SHP77 (cell line): ENCODE measurements at regions not wholly inside any gene's neighbourhood (a gene's known extent, or its start where the extent isn't known, plus 50 kb on each side); places are given as distances from the start of the nearest gene placed in this dataset.
"Not testable (repeated sequence)": the region's sequence is repeated elsewhere in the genome, so short reads cannot be mapped to it uniquely, and the experiment has no call there.

Experiments
- DNase-seq, 2 experiments: peaks; one replicate each; lab custom pipeline; 2025; lab: John Stamatoyannopoulos, UW

DNA sequence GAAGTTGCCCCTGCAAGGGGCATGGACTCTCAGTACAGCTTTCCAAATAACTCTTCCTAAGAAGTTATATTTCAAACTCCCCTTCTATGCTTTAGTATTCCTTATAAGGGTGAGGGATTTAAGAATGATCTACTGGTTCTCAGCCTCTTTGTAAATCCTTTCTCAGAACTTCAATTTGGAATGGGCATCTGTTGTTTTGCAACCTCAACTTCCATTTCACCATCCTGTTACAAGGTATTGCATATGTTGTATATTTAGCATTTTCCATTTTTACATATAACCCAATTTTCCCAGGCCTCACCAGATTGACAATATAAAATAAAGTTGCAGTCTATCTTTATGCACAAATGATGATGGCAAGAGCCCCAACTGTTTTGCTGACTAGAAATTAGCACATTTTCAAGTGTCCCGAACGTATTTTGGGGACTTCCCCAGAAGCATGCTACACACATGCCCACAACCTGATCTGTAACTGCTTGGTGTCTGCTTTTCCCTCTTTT, 154.9 kb upstream of the CARMIL1 start:
- no peak for DNase-seq

DNA sequence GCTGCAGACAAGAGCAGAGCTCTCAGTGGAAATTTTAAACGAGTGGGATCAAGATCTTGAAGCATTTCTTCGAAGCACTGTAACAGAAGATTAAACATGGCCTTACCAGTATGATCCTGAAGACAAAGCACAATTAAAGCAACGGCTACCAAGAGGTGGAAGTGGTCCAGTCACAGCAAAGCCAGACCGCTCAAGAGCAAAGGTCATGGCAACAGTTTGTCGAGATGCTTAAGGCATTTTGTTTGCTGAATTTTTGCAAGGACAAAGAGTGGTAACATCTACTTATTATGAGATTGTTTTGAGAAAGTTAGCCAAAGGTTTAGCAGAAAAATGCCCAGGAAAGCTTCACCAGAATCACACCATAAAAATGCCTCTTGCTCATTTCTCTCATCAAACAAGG, 153.4 kb upstream of the CARMIL1 start:
- DNase-seq, result no peak

DNA sequence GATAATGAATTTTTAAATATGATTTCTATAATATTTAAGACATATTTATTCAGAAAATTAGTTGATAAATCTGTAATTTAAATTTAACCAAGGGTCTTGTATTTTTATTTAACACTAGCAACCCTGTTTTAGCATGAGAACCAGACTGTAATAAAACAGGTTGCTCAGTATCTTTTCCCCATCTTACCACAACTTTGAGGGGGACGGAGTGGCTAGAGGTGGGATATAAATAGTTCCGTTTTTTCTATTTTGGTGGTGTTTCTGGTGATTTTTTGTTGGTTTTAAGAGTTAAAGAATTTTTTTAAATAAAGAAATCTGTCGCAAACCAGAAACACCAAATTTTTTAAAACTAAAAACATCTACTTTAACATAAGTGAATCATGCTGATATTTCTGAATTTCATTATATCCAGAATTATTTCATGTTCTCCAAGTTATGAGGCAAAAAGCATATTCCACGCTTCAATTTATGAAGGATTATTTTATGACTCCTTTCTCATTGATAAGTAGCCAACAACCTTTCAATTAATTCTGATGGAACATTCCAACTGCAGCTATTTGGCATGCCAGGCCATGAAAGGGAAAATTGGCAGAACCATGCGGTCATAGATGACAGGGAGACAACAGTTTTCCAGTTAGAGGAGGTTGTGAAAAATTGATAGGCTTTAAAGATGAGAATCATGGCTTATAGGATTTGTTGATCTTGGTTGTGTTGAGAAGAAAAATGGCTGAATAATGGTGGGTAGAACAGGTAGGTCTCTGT, 151.9 kb upstream of the CARMIL1 start:
- no peak for DNase-seq

DNA sequence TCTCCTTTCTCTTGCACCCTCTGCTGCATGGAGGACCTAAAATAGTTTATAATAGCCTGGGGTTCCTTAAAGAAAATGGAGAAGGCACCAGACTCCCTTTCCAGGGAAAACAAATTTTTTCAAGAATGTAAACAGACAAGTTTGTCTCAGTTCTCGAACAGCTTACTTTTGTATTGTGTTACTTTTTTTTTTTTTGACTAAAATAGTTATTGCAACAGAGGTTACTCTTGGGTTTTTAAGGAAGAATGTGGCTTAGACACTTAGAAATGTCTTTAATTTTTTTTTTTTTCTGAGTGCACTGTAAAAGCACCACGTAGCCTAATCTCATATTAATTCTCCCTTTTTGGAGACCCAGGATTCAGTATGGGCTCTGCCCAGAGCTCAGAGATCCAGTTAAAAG, 148.7 kb upstream of the CARMIL1 start:
- DNase-seq, result no peak

DNA sequence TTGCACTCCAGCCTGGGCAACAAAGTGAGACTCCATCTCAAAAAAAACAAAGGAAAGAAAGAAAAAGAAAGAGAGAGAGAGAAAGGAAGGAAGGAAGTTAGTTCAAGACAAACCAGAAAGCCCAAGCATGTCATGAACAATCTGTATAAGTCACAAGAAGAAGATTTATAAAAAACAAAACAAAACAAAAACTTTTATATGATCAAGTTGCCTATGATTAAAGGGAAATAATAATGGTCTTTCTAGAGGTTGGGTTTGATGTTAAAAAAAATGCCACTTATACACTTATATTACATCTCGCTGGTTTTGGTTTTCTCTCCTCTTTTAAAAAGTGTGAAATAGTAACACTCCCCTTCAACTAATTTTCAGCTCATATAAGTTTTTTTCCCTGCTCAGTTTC, 146.2 kb upstream of the CARMIL1 start:
- DNase-seq, result no peak

DNA sequence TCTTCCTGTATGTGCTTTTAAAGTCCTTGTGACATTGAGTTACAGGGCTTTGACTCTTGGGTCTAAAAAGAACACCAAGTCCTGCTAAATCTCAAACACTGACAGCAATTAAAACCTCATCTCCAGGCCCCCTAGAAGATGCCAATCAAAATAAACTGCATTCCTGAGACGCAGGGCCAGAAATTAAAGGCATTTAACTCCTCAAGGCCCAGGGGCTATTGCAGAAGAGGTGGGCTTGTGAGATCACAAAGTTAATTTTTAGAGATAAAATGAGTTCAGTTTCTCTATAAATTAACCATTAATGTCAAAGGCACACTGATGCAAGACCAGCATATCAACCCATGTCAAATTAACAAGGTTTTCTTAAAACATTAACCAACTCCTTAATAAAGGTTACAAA, 145.6 kb upstream of the CARMIL1 start:
- DNase-seq, result no peak

- no peak for DNase-seq
Measured at GRCh38 chr6:25136854-25137253, 142.3 kb upstream of the CARMIL1 start.

DNA sequence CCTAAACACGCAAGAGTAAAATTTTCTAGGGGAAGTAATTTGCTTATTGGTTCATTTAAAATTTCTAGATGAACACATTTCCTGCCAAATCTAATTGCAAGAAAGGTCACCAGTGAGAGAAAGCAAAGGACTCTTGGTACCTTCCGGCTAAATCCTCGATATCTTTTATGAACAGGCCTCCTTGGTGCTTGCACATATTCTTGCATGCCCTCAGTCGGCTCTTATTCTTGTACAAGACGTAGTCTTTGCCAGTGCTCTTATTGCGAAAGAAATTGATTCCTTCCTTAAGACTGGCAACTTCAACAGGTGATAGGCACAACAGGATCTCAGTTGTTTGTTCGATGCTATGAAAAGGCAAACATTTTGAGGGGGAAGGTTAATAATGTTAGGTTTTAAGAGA, 141.7 kb upstream of the CARMIL1 start:
- no peak for DNase-seq

GRCh38 chr6:25137916-25138232, 141.3 kb upstream of the CARMIL1 start:
- peak in 1 of 2 experiments; percentile 16 for DNase-seq

DNA sequence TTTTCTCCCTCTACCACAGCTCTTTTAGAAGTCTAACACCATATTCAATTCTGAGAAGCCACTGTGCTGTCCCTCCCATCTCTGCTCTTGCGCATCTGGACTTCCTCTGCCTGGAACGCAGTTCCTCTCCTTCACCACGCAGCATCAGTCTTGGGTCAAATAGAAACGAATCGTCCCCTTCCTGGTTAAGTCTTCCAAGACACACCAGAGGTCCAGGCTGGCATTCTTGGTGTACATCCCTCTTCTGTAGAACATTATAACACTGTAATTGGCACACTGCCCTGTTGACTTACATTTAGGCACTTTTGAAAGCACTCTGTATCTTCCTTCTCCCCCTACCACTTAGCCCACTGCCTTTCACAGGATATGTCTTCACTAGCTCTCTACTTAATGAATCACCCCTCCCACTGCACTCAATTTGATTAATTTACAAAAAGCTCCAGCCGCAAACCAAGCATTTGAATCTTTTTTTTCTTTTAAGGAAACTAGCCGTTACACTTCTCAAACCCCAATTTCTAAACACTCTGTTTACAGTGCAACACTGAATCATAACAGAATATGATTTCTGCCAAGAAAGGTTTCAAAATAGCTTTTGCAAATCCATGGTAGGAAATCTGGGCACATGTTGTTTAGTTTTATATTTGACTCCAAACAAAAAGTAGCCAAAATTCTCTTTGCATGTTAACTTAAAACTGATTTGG, 140.8 kb upstream of the CARMIL1 start:
- DNase-seq, result peak; percentile 19 to 37

GRCh38 chr6:25138934-25139415, 140.2 kb upstream of the CARMIL1 start:
- DNase-seq, result no peak

DNA sequence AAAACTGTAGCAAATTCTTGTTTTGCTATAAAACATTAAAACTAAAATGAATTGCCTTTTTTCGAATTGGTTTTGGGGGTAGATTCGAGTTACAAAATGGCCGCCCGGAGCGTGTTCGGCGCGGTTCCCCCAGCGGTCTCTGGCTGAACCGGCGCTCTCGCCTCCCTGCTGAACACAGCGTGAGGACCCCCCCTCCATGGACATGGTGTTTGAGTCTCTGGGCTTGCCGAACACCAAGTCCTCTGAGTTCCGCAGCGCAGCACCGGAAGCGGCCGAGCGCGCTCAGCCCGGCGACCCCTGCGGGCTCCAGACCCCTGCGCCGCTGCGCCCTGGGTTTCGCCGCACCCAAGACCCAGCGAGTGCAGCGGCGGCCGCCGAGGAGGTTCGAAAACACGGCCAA, 139.6 kb upstream of the CARMIL1 start:
- DNase-seq, result not testable (repeated sequence)

GRCh38 chr6:25142506-25142905, 136.7 kb upstream of the CARMIL1 start:
- no peak for DNase-seq

GRCh38 chr6:25144919-25145318, 134.3 kb upstream of the CARMIL1 start:
- DNase-seq, result no peak

GRCh38 chr6:25147223-25147622, 132.0 kb upstream of the CARMIL1 start:
- DNase-seq, result no peak

DNA sequence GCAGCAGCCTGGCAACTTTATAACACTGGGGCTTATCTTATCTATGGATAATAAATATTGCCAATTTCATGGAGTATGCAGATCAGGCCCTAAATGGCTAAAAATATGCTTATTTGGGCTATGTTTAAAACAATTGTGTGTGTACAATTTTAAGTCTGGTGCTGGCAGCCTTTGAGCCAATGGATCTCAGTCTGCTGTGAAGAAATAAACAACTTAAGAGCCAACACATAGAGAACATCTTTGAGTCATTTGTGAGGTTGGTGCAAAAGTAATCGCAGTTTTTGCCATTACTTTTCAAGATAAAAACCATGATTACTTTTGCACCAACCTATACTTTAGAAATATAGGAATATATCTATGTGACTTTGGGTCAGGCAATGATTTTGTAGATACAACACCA, 129.1 kb upstream of the CARMIL1 start:
- no peak for DNase-seq

DNA sequence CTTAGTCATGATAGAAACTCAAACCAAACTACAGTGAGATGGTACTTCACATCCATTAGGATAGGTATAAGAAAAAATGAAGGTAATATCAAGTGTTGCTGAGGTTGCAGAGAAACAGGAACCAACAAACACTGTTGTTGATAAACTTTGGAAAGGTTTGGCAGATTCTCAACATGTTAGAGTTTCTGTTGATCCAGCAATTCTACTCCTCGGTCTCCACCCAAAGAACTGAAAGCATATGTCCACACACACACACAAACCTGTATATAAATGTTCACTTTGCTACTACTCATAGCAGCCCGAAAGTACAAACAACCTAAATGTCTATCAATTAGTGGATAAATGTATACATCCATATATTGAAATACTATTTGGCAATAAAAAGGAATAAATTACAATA, 128.3 kb upstream of the CARMIL1 start:
- DNase-seq, result no peak

GRCh38 chr6:25153079-25153478, 126.1 kb upstream of the CARMIL1 start:
- DNase-seq, result no peak

GRCh38 chr6:25154034-25154596, 125.1 kb upstream of the CARMIL1 start:
- DNase-seq, result no peak

- no peak for DNase-seq
Measured at GRCh38 chr6:25155211-25155610, 124.0 kb upstream of the CARMIL1 start.

DNA sequence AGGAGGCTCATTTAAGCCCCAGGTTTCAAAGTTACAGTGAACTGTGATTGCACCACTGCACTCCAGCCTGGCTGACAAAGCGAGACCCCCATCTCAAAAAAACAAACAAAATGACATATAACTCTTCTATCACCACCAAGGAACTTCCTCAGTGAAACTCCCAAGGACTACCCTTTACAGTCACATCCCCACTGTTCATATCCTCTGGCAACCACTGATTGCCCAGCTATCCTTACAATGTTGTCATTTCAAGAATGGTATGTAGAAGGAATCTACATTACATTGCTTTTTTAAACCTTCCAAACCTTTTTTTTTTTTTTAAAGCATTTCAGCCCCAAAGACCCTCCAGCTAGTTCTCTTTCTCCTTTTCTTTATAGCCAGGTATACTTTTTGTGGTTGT, 123.1 kb upstream of the CARMIL1 start:
- DNase-seq, result no peak

DNA sequence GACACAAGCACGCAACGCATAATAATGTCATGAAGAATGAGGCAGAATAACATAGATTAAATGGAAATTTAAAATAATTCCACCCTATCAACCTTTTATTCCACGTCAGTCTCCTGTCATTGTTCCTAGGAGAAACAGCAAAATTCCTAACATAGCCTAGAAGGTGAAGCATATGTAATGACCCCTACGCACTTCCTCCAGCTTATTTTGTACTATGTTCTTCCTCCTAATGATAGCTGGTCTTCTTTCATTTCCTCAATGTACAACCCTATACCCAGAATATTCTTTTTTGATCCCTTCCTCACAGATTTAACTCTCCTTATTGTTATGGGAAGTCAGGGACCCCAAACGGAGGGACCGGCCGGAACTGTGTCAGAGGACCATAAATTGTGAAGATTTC, 122.0 kb upstream of the CARMIL1 start:
- no peak for DNase-seq

GRCh38 chr6:25157842-25158241, 121.3 kb upstream of the CARMIL1 start:
- DNase-seq, result no peak
